Activated CD8-positive, alpha-beta memory T cell treated with anti-CD3 and anti-CD28 coated beads, Interleukin-2, amount 10 ng/mL, durations not matched to agents 7 days and 5 days (primary cell): ENCODE measurements at regions not wholly inside any gene's neighbourhood (a gene's known extent, or its start where the extent isn't known, plus 50 kb on each side); places are given as distances from the start of the nearest gene placed in this dataset.

Experiments
- ATAC-seq: fragments of 150-1000 bp; cut with Tn5 transposase; one replicate; pipeline ENCODE4 v1.10.0; 2021; ENCODE audit warnings: moderate library complexity
- CTCF ChIA-PET: fragments of 350-600 bp; sonication (Branson Sonifier 250); formaldehyde crosslinking; loops from one replicate; lab custom pipeline; 2021; ENCODE audit warnings: antibody characterized with exemption; lab: Charles Lee
- DNase-seq: peaks from one replicate; pipeline ENCODE4 v3.0.0-alpha.2; 2020
- H3K27ac Mint-ChIP-seq: one replicate; pipeline ENCODE4 v1.8.0; 2021; ENCODE audit warnings: mild to moderate bottlenecking, mixed read lengths
- H3K27me3 Mint-ChIP-seq: one replicate; pipeline ENCODE4 v1.8.0; 2021; ENCODE audit warnings: mixed read lengths
- H3K36me3 Mint-ChIP-seq: one replicate; pipeline ENCODE4 v1.8.0; 2021; ENCODE audit warnings: mild to moderate bottlenecking, mixed read lengths
- H3K4me1 Mint-ChIP-seq: one replicate; pipeline ENCODE4 v1.8.0; 2021; ENCODE audit warnings: mixed read lengths
- H3K4me3 Mint-ChIP-seq: one replicate; pipeline ENCODE4 v1.8.0; 2021; ENCODE audit warnings: mild to moderate bottlenecking, moderate library complexity, mixed read lengths
- H3K9me3 Mint-ChIP-seq: one replicate; pipeline ENCODE4 v1.8.0; 2022; ENCODE audit warnings: low read depth, mixed read lengths

- CTCF ChIA-PET: no interaction called here
Observed at GRCh38 chr13:36493046-36493445, 60.8 kb downstream of the CCNA1 start.

GRCh38 chr13:36495431-36495830, 63.1 kb downstream of the CCNA1 start:
- Mint-ChIP-seq H3K9me3 (no peaks in the 10 kb centered on the region), H3K27me3 (peaks cover 2% of the 10 kb centered on the region), H3K36me3 (no peaks in the 10 kb centered on the region), H3K4me3 (no peak overlapping the region), H3K27ac (no peak overlapping the region), H3K4me1 (no peaks in the 10 kb centered on the region)
- CTCF ChIA-PET: no interaction called here
- no peak for ATAC-seq
- no peak for DNase-seq

More at GRCh38 chr13:36493046-36493445, 60.8 kb downstream of the CCNA1 start:
- Mint-ChIP-seq H3K4me1 (no peaks in the 10 kb centered on the region), H3K9me3 (no peaks in the 10 kb centered on the region), H3K4me3 (no peak overlapping the region), H3K36me3 (no peaks in the 10 kb centered on the region), H3K27me3 (peaks cover 2% of the 10 kb centered on the region), H3K27ac (no peak overlapping the region)
- DNase-seq: no peak
- ATAC-seq: no peak

- DNase-seq: no peak
- H3K27me3 Mint-ChIP-seq: no peaks in the 10 kb centered on the region
- H3K27ac Mint-ChIP-seq: no peak overlapping the region
- ATAC-seq: no peak
- H3K9me3 Mint-ChIP-seq: peaks cover 9% of the 10 kb centered on the region
- CTCF ChIA-PET: no interaction called here
- no peaks in the 10 kb centered on the region for H3K36me3 Mint-ChIP-seq
- no peak overlapping the region for H3K4me3 Mint-ChIP-seq
- no peaks in the 10 kb centered on the region for H3K4me1 Mint-ChIP-seq
Observed at GRCh38 chr13:36509369-36509768, 77.1 kb downstream of the CCNA1 start.

GRCh38 chr13:36512771-36513170, 80.5 kb downstream of the CCNA1 start:
- Mint-ChIP-seq H3K27me3 (no peaks in the 10 kb centered on the region), H3K4me3 (no peak overlapping the region), H3K27ac (no peak overlapping the region), H3K36me3 (no peaks in the 10 kb centered on the region), H3K4me1 (no peaks in the 10 kb centered on the region), H3K9me3 (no peaks in the 10 kb centered on the region)
- CTCF ChIA-PET: no interaction called here
- DNase-seq (no peak), ATAC-seq (no peak)

GRCh38 chr13:36513266-36513665, 81.0 kb downstream of the CCNA1 start:
- Mint-ChIP-seq H3K27ac (no peak overlapping the region), H3K4me3 (no peak overlapping the region), H3K9me3 (no peaks in the 10 kb centered on the region)

GRCh38 chr13:36515466-36515865, 83.2 kb downstream of the CCNA1 start:
- H3K9me3 Mint-ChIP-seq: no peaks in the 10 kb centered on the region
- DNase-seq (no peak), ATAC-seq (no peak)
- CTCF ChIA-PET: no interaction called here
- H3K4me1 Mint-ChIP-seq: no peaks in the 10 kb centered on the region
- no peak overlapping the region for H3K4me3 Mint-ChIP-seq
- H3K36me3 Mint-ChIP-seq: no peaks in the 10 kb centered on the region
- H3K27me3 Mint-ChIP-seq: no peaks in the 10 kb centered on the region
- H3K27ac Mint-ChIP-seq: no peak overlapping the region

More at GRCh38 chr13:36513266-36513665, 81.0 kb downstream of the CCNA1 start:
- CTCF ChIA-PET: no interaction called here
- ATAC-seq (no peak), DNase-seq (no peak)
- no peaks in the 10 kb centered on the region for H3K36me3 Mint-ChIP-seq
- no peaks in the 10 kb centered on the region for H3K4me1 Mint-ChIP-seq
- no peaks in the 10 kb centered on the region for H3K27me3 Mint-ChIP-seq

GRCh38 chr13:36516225-36516624, 83.9 kb downstream of the CCNA1 start:
- H3K9me3 Mint-ChIP-seq: no peaks in the 10 kb centered on the region
- DNase-seq: no peak
- no peaks in the 10 kb centered on the region for H3K27me3 Mint-ChIP-seq
- no peak overlapping the region for H3K4me3 Mint-ChIP-seq
- no peak overlapping the region for H3K27ac Mint-ChIP-seq
- CTCF ChIA-PET: no interaction called here
- no peak for ATAC-seq
- H3K36me3 Mint-ChIP-seq: no peaks in the 10 kb centered on the region
- no peaks in the 10 kb centered on the region for H3K4me1 Mint-ChIP-seq

GRCh38 chr13:36518707-36519106, 86.4 kb downstream of the CCNA1 start:
- no peaks in the 10 kb centered on the region for H3K27me3 Mint-ChIP-seq
- no peaks in the 10 kb centered on the region for H3K9me3 Mint-ChIP-seq
- H3K4me3 Mint-ChIP-seq: no peak overlapping the region
- H3K27ac Mint-ChIP-seq: no peak overlapping the region
- CTCF ChIA-PET: no interaction called here
- H3K4me1 Mint-ChIP-seq: no peaks in the 10 kb centered on the region
- DNase-seq: no peak
- no peaks in the 10 kb centered on the region for H3K36me3 Mint-ChIP-seq
- ATAC-seq: no peak

- H3K36me3 Mint-ChIP-seq: no peaks in the 10 kb centered on the region
- H3K4me3 Mint-ChIP-seq: no peak overlapping the region
- no peaks in the 10 kb centered on the region for H3K9me3 Mint-ChIP-seq
- H3K27me3 Mint-ChIP-seq: no peaks in the 10 kb centered on the region
- H3K4me1 Mint-ChIP-seq: no peaks in the 10 kb centered on the region
- no peak overlapping the region for H3K27ac Mint-ChIP-seq
- ATAC-seq: no peak
- CTCF ChIA-PET: interaction anchor here (1.1 kb wide), 1 partner anchor 236 kb away, joined by 3 read pairs; no protein-coding TSS in a partner anchor
- DNase-seq: no peak
Observed at GRCh38 chr13:36519432-36519831, 87.1 kb downstream of the CCNA1 start.

GRCh38 chr13:36520111-36520510, 87.8 kb downstream of the CCNA1 start:
- no peaks in the 10 kb centered on the region for H3K9me3 Mint-ChIP-seq
- no peaks in the 10 kb centered on the region for H3K4me1 Mint-ChIP-seq
- CTCF ChIA-PET: interaction anchor here (1.1 kb wide), 1 partner anchor 237 kb away, joined by 3 read pairs; no protein-coding TSS in a partner anchor
- H3K4me3 Mint-ChIP-seq: no peak overlapping the region
- no peaks in the 10 kb centered on the region for H3K27me3 Mint-ChIP-seq
- ATAC-seq: no peak
- no peak for DNase-seq
- no peaks in the 10 kb centered on the region for H3K36me3 Mint-ChIP-seq
- no peak overlapping the region for H3K27ac Mint-ChIP-seq

- no peak overlapping the region for H3K4me3 Mint-ChIP-seq
- CTCF ChIA-PET: no interaction called here
- no peaks in the 10 kb centered on the region for H3K27me3 Mint-ChIP-seq
- no peak for ATAC-seq
- H3K36me3 Mint-ChIP-seq: no peaks in the 10 kb centered on the region
- DNase-seq: no peak
- no peaks in the 10 kb centered on the region for H3K4me1 Mint-ChIP-seq
- peaks cover 4% of the 10 kb centered on the region for H3K9me3 Mint-ChIP-seq
- H3K27ac Mint-ChIP-seq: no peak overlapping the region
Observed at GRCh38 chr13:36526897-36527296, 94.6 kb downstream of the CCNA1 start.

- peaks cover 4% of the 10 kb centered on the region for H3K9me3 Mint-ChIP-seq
- no peak overlapping the region for H3K27ac Mint-ChIP-seq
- H3K4me3 Mint-ChIP-seq: no peak overlapping the region
- CTCF ChIA-PET: no interaction called here
- no peaks in the 10 kb centered on the region for H3K27me3 Mint-ChIP-seq
- no peaks in the 10 kb centered on the region for H3K36me3 Mint-ChIP-seq
- H3K4me1 Mint-ChIP-seq: no peaks in the 10 kb centered on the region
- ATAC-seq (no peak), DNase-seq (no peak)
Observed at GRCh38 chr13:36528105-36528504, 95.8 kb downstream of the CCNA1 start.

- no peaks in the 10 kb centered on the region for H3K4me1 Mint-ChIP-seq
- ATAC-seq (no peak), DNase-seq (no peak)
- H3K4me3 Mint-ChIP-seq: no peak overlapping the region
- CTCF ChIA-PET: no interaction called here
- H3K27me3 Mint-ChIP-seq: no peaks in the 10 kb centered on the region
- peaks cover 4% of the 10 kb centered on the region for H3K9me3 Mint-ChIP-seq
- H3K36me3 Mint-ChIP-seq: no peaks in the 10 kb centered on the region
- H3K27ac Mint-ChIP-seq: no peak overlapping the region
Observed at GRCh38 chr13:36530050-36530789, 97.9 kb downstream of the CCNA1 start.

- Mint-ChIP-seq H3K4me3 (no peak overlapping the region), H3K4me1 (no peaks in the 10 kb centered on the region), H3K9me3 (peaks cover 4% of the 10 kb centered on the region), H3K27ac (no peak overlapping the region), H3K27me3 (no peaks in the 10 kb centered on the region), H3K36me3 (no peaks in the 10 kb centered on the region)
- DNase-seq (no peak), ATAC-seq (no peak)
- CTCF ChIA-PET: no interaction called here
Observed at GRCh38 chr13:36530861-36531590, 98.7 kb downstream of the CCNA1 start.
